ENCODE measurements at regions not wholly inside any gene's neighbourhood (a gene's known extent, or its start where the extent isn't known, plus 50 kb on each side); places are given as distances from the start of the nearest gene placed in this dataset.

- no peak for TF ChIP-seq ZNF274 (IDR thresholded peaks at IDR 0.05; ENCODE audit: low read depth, low read length)
- no peak for TF ChIP-seq YY1 (IDR thresholded peaks at IDR 0.05; ENCODE audit: insufficient read depth, insufficient read length)
- TF ChIP-seq SUZ12 (IDR thresholded peaks at IDR 0.05; ENCODE audit: extremely low read depth, insufficient read depth, insufficient read length): no peak
Measured at GRCh38 chr2:31704561-31705212, 123.9 kb upstream of the SRD5A2 start.

All from NT2/D1 (cell line).